AG04449 (cell line): ENCODE measurements at regions not wholly inside any gene's neighbourhood (a gene's known extent, or its start where the extent isn't known, plus 50 kb on each side); places are given as distances from the start of the nearest gene placed in this dataset.

Source experiments
- CTCF ChIA-PET: fragments of 350-600 bp; formaldehyde crosslinking; extraction: SDS; loops from one replicate; lab custom pipeline; 2021; ENCODE audit warnings: antibody characterized with exemption; lab: Yijun Ruan, JAX
- POLR2A ChIA-PET: fragments of 400-600, 350-600 bp; formaldehyde crosslinking; extraction: SDS; loops from one replicate; lab custom pipeline; 2020; ENCODE audit warnings: antibody characterized with exemption, inconsistent platforms; lab: Yijun Ruan, JAX
- DNase-seq: peaks from one replicate; pipeline ENCODE4 v3.0.0-alpha.2; 2010; ENCODE audit warnings: low read depth, low spot score
- H3K4me3 ChIP-seq: 2 replicates; pipeline ENCODE4 v1.5.1; 2011; ENCODE audit warnings: low read depth, mild to moderate bottlenecking, control low read depth, low read length
- TF ChIP-seq, protein P1 (sequence below): IDR thresholded peaks from one replicate; pipeline ENCODE4 v1.5.1; 2011; ENCODE audit warnings: mild to moderate bottlenecking, moderate library complexity, low read length, control low read depth, inconsistent platforms; ENCODE audit not compliant: insufficient read depth; ENCODE audit errors: missing control alignments

DNA sequence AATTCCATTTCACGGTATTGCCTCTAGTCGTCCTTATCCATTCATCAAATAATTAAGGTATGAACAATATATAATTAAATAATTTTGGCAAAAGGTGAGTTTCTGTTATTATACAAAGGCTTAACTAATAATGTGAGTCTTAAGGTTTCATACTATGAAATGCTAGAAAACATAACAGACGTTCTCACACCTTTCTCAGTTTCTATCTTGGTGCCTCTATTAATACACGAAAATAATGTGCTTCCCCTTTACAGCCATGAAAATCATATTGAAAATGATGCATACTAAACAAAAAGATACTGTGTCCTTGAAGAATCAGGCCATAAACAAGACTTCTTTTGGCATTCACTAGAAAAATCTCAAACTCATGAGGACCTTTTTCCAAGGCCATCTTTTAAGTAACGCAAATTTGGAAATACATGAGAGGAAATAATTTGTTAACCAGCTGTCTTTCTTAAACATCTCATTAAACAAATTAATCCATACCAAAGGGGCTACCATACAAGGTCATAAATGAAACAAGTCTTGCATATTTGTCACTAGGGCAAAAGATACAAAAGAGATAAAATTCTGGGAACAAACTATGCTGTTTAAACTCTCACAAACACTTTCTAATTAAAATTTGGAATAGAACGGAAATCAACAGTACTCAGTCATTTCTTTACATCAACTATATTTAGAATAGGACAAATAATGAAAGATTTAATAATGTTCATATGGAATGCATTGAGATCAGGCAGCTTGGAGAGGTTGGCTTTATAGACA is 53.9 kb upstream of the CAV2 start:
- no peak overlapping the region for H3K4me3 ChIP-seq
- TF ChIP-seq, protein P1, sequence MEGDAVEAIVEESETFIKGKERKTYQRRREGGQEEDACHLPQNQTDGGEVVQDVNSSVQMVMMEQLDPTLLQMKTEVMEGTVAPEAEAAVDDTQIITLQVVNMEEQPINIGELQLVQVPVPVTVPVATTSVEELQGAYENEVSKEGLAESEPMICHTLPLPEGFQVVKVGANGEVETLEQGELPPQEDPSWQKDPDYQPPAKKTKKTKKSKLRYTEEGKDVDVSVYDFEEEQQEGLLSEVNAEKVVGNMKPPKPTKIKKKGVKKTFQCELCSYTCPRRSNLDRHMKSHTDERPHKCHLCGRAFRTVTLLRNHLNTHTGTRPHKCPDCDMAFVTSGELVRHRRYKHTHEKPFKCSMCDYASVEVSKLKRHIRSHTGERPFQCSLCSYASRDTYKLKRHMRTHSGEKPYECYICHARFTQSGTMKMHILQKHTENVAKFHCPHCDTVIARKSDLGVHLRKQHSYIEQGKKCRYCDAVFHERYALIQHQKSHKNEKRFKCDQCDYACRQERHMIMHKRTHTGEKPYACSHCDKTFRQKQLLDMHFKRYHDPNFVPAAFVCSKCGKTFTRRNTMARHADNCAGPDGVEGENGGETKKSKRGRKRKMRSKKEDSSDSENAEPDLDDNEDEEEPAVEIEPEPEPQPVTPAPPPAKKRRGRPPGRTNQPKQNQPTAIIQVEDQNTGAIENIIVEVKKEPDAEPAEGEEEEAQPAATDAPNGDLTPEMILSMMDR: no peak
- ChIA-PET CTCF (interaction anchor here (1.7 to 2.4 kb wide), 2 partner anchors 81 to 187 kb away, joined by 6 to 7 read pairs; no protein-coding TSS in a partner anchor), POLR2A (no interaction called here)
- DNase-seq: no peak

DNA sequence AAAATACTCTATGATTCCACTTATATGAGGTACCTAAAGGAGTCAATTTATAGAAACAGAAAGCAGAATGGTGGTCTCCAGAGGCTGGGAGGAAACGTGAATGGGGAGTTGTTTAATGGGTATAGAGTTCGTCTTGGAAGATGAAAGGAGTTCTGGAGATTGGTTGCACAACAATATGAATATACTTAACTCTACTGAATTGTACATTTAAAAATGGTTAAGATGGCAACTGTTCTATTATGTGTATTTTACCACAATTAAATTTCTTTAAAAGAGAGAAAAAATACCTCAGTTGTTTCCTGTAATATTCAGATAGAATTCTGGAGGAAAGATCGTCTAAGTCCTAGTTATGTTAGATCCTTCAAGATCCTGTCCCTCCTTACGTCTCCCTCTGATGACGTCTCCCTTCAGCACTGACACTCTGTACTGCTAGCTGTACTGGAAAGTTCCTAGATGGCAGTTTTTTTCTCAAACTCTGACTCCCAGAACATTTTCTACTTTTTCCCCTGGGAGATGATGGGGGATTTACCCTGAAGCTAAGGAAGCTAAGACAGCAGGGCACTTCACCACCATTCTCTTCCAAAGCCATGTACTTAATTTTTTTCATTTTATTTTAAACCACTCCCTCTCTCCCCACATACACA is 53.2 kb upstream of the CAV2 start:
- POLR2A ChIA-PET: no interaction called here
- CTCF ChIA-PET: interaction anchor here (1.3 to 2.4 kb wide), 4 partner anchors 8 to 188 kb away, joined by 3 to 7 read pairs (median 5); no protein-coding TSS in a partner anchor
- no peak overlapping the region for H3K4me3 ChIP-seq
- TF ChIP-seq, protein P1: no peak
- DNase-seq: no peak

DNA sequence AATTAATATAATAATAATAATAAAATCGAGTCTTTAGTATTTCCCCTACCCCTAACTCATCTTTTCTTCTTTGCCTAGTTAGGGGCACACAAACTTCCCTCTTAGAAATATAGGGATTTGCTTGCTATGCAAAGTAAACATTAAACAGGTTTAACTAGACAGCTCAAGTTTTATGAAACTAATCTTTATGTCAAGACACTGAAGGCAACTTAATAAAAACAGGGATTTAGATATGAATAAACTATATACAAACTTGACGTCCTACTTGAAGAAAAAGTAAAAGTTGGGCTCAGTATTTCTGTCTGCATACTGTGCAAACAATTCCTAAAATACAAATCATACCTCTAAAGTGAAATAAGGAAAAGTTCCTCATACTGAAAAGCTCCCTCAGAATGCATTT is 52.1 kb upstream of the CAV2 start:
- H3K4me3 ChIP-seq: no peak overlapping the region
- TF ChIP-seq, protein P1: no peak
- POLR2A ChIA-PET: no interaction called here
- CTCF ChIA-PET: interaction anchor here (1.1 to 2.4 kb wide), 5 partner anchors 9 to 189 kb away, joined by 3 to 7 read pairs (median 4); no protein-coding TSS in a partner anchor
- DNase-seq: no peak

- DNase-seq: no peak
- TF ChIP-seq, protein P1: no peak
- ChIA-PET POLR2A (no interaction called here), CTCF (interaction anchor here (0.6 to 1.6 kb wide), 4 partner anchors 41 to 141 kb away, joined by 3 read pairs; no protein-coding TSS in a partner anchor)
- no peak overlapping the region for H3K4me3 ChIP-seq
Measured at GRCh38 chr7:116447966-116448839, 51.3 kb upstream of the CAV2 start.

- ChIA-PET POLR2A (no interaction called here), CTCF (no interaction called here)
- H3K4me3 ChIP-seq: no peak overlapping the region
- no peak for DNase-seq
- TF ChIP-seq, protein P1: no peak
Measured at GRCh38 chr7:116449441-116449840, 50.1 kb upstream of the CAV2 start.
